GM04504 (cell line): ENCODE measurements at regions not wholly inside any gene's neighbourhood (a gene's known extent, or its start where the extent isn't known, plus 50 kb on each side); places are given as distances from the start of the nearest gene placed in this dataset.
A peak's percentile ranks its signal among the peaks of the same experiment; 100 is the strongest.
"Not testable (repeated sequence)": the region's sequence is repeated elsewhere in the genome, so short reads cannot be mapped to it uniquely, and the experiment has no call there.

Experiments
- DNase-seq: peaks from one replicate; pipeline ENCODE4 v3.0.0-alpha.2; 2012; ENCODE audit warnings: low read depth

GRCh38 chr5:86671536-86671935 is 53.8 kb downstream of the COX7C start:
- no peak for DNase-seq

GRCh38 chr5:86674069-86674468 is 56.3 kb downstream of the COX7C start:
- no peak for DNase-seq

- DNase-seq = no peak
These were observed 57.6 kb downstream of the COX7C start for GRCh38 chr5:86675311-86675710.

- DNase-seq = peak; percentile 16
These were observed 61.8 kb downstream of the COX7C start for GRCh38 chr5:86679529-86679928.

GRCh38 chr5:86679949-86680348 is 62.2 kb downstream of the COX7C start:
- DNase-seq = no peak

- DNase-seq = no peak
These were observed 66.5 kb downstream of the COX7C start for GRCh38 chr5:86684222-86684621.

DNA sequence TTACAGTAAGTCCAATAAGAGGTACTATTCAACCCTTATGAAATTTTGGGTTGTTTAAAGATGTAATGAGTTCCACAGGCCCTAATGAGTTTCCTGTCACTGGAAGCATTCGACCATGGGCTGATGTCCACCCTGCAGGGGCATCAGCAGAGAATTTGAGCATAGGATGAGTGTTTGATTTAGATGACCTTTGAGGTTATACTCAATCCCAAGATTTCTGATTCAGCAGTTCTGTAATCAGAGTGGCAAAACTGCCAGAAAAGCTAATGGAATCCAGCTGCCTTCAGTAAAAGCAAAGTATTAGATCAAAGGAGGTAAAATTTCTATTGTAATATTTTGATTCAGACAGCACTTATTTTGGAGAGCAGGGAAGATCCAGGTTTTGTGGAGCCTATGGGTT is 68.3 kb downstream of the COX7C start:
- DNase-seq = no peak

DNA sequence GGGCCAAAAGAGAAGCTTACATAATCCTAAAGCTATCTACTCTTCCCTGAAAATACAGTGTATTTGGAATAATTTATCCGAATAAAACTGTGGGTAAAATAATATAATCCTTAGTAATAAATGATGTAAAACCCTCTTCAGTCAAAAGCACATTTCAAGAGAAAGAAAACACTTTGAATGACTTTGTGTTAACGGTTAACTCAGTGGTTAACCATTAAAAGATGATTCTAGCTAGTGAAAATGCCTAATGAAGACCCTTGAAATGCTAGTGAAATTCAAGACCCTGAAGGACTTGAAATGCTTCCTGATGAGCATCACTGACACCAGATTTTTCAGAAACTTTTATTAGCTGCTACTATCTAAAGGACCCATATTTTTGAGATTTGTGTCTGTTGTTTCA is 70.7 kb downstream of the COX7C start:
- DNase-seq = no peak

GRCh38 chr5:86689103-86689729 is 71.5 kb downstream of the COX7C start:
- no peak for DNase-seq

DNA sequence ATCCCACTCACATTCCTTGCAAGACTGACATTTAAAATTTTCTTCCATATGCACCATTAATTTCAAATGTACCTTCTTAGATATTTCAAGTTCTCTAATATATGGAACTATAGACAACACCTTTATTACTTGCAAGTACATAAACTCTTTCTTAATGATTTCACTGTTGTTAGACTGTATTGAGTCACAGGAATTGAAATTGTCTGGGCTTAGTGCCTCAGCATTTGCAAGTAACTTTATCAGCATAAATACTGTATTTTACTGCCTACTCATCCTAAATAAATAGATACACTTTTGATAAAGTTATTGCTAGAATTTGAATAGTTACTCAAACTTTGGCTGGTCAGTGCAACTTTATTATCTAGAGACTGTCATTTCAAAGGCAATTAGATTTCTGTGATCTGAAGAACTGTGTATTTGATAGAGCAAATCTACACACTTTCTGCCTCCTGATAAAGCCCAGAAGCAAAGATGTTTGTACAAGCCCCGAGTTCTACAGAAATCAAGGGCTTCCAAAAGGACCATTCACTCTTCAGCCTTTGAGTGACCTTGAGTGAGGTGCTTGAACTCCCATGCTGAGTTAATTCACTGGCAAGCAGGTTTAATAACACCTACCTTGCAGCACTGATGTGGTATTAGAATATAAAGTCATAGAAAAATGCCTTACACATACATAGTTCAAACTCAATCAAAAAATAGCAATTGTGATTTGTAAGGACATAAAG is 91.6 kb downstream of the COX7C start:
- DNase-seq = no peak

- no peak for DNase-seq
These were observed 98.4 kb downstream of the COX7C start for GRCh38 chr5:86716121-86716520.

DNA sequence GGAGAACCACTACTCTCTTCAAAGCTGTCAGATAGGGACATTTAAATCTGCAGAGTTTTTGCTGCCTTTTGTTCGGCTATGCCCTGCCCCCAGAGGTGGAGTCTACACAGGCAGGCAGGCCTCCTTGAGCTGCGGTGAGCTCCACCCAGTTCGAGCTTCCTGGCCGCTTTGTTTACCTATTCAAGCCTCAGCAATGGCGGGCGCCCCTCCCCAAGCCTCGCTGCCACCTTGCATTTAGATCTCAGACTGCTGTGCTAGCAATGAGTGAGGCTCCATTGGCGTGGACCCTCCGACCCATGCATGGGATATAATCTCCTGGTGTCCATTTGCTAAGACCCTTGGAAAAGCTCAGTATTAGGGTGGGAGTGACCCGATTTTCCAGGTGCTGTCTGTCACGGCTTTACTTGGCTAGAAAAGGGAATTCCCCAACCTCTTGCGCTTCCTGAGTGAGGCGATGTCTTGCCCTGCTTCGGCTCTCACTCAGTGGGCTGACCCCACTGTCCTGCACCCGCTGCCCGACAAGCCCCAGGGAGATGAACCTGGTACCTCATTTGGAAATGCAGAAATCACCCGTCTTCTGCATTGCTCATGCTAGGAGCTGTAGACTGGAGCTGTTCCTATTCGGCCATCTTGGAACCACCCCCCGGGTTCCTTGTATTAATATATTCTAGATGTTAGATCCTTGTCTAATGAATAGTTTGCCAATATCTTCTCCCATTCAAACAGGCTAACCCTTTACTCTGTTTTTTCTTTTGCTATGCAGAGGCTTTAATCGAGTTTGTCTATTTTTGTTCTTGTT is 113.8 kb downstream of the COX7C start:
- DNase-seq = not testable (repeated sequence)

GRCh38 chr5:86735370-86735769 is 117.6 kb downstream of the COX7C start:
- no peak for DNase-seq

GRCh38 chr5:86737579-86737978 is 119.8 kb downstream of the COX7C start:
- DNase-seq = no peak

- DNase-seq = no peak
These were observed 130.9 kb downstream of the COX7C start for GRCh38 chr5:86748538-86749105.

GRCh38 chr5:86749841-86750240 is 132.1 kb downstream of the COX7C start:
- no peak for DNase-seq

DNA sequence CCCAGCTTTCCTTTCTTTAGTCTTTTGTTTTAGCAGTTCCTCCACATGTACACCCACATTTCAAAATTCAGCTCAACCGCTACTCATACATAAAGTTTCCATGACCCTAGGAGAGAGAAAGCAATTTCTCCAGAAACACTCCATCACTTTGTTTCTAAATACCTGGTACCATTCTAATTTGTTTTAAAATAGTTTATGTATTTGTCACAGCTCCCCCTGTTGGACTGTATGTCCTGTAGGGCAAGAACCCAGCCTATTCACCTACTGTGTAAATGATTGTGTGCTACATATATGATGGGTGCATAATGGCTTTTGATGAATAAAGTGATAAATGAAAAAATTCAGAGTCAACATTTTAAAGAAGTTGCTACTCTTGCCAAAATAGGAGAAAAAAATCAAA is 139.1 kb downstream of the COX7C start:
- no peak for DNase-seq

- no peak for DNase-seq
These were observed 140.1 kb downstream of the COX7C start for GRCh38 chr5:86757824-86758223.

GRCh38 chr5:86760661-86761060 is 142.9 kb downstream of the COX7C start:
- DNase-seq = no peak

DNA sequence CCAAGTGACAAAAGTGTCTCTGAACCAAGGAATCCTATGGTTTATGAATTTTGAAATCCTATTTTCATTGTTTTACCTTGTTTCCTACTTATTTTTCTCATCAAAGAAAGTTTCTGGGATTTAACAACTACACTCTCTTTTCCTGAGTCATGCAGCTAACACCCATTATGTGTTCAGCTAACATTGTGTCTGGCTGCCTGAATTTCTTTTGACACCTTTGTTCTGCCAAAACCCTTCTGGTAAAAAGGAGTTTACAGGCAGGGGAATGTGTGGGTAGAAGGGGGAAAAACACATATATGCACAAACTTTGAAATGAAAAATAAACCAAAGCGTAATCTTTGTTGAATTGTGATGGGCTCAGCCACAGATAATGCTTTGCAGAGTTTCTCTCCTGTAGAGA is 146.2 kb downstream of the COX7C start:
- DNase-seq = no peak

GRCh38 chr5:86765778-86766502 is 148.2 kb downstream of the COX7C start:
- DNase-seq = no peak

GRCh38 chr5:86768699-86769202 is 151.0 kb downstream of the COX7C start:
- DNase-seq = no peak
